ENCODE measurements at regions not wholly inside any gene's neighbourhood (a gene's known extent, or its start where the extent isn't known, plus 50 kb on each side); places are given as distances from the start of the nearest gene placed in this dataset.
"Not testable (repeated sequence)": the region's sequence is repeated elsewhere in the genome, so short reads cannot be mapped to it uniquely, and the experiment has no call there.

DNA sequence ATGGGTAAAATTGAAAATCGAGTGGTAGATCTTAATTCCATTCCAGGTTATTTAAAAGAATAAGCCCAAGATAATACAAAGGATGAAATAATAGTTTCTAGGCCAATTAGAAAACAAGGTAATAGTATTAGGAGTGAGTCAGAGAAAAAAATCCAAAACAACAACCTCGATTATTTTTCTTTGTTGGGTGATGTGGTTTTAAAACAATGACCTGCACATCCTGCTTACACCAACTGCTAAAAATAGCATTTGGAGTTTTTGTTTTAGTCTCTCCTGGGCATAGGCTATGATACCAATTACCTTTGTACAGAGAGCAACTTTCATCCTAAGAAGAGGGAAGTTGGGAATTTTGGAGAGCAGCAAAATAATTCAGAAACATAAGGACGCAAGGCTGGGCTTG lies 101.7 kb upstream of the MYO10 start:
- DNase-seq = no peak

DNA sequence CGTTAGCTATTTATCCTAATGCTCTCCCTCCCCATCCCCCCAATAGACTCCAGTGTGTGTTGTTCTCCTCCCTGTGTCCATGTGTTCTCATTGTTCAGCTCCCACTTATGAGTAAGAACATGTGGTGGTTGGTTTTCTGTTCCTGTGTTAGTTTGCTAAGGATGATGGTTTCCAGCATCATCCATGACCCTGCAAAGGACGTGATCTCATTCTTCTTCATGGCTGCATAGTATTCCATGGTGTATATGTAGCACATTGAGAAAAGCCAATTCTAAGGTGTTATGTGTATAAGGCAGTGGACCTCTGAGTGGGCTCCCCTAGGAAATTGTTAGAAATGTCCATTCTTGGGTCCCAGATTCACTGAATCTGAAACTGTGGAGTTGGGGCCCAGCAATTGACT lies 103.1 kb upstream of the MYO10 start:
- no peak for DNase-seq

DNA sequence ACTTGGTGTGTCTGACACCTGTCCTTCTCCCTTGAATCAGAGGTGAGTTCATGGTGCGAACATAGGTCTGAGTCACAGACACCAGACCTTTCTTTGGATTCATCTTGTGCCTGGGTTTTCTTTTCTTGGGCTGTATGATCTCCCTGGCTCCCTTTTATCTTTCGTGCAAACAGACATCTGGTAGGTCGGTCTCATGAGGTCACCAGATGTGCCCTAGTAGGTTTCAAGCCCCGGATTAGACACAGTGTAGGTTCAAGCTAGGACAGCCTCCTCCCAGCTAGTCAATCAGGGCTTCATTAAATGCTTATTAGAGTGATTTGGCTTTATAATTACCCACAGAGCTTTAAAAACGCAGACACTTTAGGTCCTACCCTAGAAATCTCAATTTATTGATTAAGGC lies 106.0 kb upstream of the MYO10 start:
- no peak for DNase-seq

DNA sequence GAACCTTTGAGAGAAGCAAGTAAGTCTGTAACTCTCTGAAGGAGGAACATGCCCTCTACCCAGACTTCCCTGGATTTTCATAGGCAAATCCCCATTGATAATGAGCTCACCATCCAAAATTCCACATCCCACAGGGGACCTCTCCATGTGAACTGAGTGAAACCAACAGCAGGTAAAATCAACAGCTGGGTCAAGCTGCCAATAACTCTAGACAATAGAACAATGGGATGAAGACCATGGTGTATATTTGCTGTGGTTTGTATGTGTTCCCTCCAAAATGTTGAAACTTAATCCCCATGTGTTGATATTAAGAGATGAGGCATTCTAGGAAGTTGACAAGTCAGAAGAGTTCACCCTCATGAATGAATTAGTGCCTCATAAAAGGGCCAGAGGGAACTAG lies 110.2 kb upstream of the MYO10 start:
- DNase-seq = no peak

DNA sequence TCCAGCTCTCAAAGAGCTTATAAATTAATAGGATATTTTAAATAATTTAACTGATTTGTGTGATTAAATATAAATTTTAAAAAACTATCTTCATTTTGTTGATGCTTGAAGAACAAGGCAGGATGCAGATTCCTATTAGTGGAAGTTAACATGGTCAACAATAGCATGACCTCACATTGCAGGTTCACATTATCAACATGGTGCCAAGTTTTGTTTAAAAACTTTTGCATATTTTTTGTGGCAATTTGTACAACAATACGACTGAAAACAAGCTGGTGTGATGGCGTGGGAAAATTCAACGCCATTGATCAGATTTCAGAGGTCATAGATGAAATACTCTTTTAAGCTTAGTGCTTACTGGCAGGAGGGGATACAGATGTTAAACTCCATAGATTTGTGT lies 114.1 kb upstream of the MYO10 start:
- DNase-seq = no peak

DNA sequence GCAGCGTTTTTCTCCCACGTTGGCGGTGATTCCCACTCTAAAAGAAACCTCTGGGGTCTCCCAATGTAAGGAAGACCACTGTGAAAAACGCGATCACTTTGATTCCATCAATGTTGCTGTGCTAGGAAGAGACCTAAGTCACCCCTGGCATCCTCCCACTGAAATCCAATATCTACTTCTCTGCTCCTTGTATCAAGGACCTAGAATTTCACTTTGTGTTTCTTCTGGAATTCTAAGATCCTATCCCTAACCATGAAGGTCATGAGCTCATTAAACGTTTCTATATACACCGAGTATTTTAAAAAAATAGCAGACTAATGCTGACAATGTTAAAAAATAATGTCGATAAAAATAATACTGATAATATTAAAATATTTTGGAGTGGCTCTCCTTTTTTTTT lies 118.8 kb upstream of the MYO10 start:
- DNase-seq = no peak

DNA sequence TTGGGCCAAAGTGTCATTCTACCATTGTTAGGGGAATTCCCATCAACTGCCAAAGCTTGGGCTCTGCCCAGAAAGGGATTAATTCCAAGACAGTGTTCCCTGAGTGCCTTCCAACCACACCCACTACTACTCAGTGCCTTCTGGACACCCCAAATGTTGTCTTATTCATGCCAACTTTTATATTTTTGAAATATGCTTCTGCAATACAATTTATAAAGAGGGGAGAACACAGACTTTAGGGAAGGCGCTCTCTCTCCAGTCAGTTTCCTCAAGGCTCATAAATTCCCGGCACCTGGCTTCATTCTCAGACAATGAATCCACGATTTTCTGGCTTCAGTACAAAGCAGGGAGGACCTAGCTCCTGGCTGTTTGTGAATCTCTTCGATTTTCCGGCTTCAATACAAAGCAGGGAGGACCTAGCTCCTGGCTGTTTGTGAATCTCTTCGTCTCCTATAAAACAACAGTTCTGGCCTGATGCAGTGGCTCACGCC lies 120.1 kb upstream of the MYO10 start:
- peak; percentile 44 for DNase-seq

DNA sequence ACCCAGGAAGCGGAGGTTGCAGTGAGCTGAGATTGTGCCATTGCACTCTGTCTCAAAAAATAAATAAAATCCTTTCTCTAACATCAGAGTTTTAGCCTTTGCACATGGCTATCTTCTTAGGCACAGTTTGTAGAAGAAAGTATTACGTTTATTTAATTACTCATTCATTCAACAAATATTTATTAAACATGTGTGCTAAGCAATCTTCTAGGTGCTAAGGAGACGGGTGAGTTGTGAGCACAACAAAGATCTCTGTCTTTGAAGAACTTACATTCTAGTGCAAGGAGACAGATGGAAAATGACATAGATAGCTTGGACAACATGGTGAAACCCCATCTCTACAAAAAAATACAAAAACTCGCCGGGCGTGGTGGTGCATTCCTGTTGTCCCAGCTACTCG lies 122.3 kb upstream of the MYO10 start:
- no peak for DNase-seq

DNA sequence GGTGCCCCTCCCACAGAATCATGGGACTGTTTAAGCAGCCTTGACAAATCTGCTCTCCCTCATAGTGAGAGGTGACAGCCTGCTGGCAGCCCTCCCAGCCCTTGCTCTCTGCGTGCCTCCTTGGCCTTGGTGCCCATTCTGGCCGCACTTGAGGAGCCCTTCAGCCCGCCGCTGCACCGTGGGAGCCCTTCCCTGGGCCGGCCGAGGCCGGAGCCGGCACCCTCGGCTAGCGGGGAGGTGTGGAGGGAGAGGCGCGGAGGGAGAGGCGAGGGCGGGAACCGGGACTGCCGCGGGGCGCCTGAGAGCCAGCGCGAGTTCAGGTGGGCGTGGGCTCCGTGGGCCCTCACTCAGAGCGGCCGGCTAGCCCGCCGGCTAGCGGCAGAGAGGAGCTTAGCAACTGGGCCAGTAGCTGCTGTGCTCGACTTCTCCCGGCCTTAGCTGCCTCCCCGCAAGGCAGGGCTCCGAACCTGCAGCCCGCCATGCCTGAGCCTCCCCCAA lies 125.9 kb upstream of the MYO10 start:
- DNase-seq = no peak

DNA sequence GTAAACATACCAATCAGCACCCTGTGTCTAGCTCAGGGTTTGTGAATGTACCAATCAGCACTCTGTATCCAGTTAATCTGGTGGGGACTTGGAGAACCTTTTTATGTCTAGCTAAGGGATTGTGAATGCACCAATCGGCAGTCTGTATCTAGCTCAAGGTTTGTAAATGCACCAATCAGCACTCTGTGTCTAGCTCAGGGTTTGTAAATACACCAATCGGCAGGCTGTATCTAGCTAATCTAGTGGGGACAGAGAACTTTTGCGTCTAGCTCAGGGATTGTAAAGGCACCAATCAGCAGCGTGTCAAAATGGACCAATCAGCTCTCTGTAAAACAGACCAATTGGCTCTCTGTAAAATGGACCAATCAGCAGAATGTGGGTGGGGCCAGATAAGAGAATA lies 126.7 kb upstream of the MYO10 start:
- not testable (repeated sequence) for DNase-seq

DNA sequence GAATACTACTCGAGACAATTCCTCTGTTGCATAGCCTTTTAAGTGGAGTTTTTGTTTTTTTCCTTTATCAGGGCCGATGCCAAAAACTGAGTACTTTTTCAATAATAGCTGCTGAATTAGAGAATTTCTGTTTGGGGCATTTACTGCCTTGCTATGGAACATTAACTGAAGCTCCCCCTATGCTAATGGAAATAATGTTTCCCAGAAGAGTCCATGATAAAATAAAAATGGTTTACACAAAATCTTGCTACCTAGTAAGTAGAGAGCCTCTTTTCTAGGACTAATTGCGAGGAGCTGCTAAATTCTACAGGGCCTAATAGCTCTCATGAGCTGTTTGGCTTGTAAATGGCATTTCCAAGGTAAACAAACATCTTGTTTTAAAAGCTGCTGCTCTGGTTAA lies 128.2 kb upstream of the MYO10 start:
- no peak for DNase-seq

DNA sequence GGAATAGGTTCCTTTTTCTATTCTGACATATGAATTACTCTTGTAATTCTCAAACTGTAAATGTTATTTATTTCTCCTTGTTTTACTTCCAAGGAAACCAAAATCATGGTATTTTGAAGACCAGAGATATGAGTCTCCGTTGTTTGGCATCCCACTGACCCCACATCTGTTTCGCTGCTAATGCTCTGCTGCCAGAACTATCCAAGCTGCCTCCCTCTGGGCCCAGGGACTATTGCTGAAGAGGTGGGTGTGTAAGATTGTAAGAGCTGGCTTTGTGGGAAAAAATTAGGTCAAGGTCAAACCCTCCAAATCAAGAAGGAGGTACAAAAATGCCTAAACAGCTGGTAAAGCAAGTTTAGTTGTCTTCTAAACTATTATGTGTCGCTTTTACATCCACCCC lies 129.4 kb upstream of the MYO10 start:
- peak; percentile 25 for DNase-seq

DNA sequence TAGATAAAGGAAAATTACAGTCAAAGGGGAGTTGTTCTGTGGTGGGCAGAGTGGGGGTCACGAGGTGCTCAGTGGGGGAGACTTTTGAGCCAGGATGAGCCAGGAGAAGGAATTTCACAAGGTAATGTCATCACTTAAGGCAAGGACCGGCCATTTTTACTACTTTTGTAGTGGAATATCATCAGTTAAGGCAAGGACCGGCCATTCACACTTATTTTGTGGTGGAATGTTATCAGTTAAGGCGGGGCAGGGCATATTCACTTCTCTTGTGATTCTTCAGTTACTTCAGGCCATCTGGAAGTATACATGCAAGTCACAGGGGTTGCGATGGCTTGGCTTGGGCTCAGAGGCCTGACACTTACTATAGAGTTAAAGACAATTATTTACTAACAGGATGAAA lies 129.9 kb upstream of the MYO10 start:
- not testable (repeated sequence) for DNase-seq

DNA sequence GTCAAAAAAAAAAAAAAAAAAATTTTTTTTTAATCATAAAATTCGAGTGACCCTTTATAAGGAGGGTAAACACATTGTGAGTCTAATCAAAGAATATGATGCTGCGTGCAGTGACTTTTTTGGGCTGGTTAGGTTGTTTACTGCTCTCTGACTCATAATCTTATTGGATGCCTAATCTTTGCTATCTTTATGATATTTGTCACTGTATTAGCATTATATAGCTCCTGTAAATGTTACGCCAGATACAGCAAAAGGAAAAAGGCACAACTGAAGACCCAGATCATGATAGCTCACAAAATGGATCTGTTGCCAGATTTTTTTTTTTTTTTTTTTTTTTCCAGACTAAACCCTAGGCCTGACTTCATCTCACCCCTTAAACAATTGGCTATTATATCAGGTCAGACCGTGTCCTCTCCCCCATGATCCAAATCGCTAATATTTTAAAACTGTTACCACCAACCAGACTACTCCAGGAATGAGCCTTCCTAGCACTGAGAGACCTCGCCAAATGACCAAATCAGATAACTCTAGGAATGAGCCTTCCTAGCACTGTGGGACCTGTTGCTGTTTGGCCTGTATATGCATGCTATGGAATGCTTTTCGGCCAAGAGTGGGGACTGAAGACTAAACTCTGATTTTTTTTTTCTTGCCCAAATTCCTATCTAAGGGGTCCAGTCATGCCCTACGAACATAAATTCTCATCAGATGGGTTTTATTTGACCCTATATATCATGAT lies 131.7 kb upstream of the MYO10 start:
- no peak for DNase-seq

DNA sequence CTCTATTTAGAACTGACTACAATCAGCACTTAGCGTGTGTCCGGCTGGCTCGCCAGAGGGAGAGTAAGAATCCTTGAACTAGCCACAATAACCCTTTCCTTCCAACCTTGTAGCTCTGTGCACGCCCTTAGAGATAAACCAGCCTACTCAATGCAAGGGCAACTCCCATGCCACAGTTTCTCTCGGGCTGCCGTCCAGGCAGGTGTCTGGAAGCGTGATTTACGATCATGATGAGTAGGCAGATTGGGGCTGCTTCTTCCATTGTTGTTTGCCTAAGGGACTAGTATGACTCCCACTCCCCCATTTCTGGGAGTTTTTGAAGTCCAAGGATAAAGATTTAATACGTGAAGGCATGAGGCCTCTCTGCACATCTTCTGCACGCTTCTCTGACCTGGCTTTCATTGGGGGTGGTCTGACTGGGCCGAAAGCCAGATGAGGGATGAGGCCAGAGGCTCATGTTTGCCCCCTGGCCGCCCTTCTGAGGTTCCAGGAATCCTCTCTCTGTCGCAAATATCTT lies 134.0 kb upstream of the MYO10 start:
- peak; percentile 72 for DNase-seq

DNA sequence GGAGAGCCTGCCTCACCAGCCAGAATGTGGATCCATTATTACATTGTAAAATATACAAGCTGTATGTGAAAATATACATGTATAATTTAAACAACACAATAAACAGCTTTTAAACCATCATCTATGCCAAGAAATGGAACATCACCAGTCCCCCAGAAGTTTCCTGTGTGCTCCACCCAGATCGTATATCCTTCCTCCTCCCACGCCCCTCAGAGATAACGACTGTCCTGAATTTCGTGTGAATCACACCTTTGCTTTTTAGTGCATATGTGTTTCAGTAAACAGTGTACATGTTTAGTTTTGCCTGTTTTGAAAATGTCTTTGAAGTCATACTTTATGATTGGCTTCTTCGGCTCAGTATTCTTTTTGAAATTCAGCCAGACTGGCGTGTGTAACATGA lies 134.6 kb upstream of the MYO10 start:
- no peak for DNase-seq

DNA sequence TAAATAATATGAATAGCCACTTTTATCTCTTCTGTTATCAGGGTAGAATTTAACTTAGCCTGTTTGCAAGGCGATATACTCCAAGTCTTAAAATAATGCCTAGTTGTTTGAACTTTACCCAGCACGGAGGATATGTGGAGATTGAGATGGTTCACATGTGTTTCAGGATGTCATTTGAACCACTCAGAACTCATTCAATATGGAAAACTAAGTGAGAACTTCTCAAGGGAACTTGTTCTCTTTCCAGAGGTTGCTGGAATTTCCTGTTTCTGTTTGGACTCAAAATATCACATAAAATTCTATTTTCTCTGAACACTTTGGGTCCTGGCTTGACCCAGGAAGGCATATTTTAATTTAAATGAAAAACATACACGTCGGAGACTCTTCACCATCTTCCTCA lies 139.1 kb upstream of the MYO10 start:
- DNase-seq = no peak

DNA sequence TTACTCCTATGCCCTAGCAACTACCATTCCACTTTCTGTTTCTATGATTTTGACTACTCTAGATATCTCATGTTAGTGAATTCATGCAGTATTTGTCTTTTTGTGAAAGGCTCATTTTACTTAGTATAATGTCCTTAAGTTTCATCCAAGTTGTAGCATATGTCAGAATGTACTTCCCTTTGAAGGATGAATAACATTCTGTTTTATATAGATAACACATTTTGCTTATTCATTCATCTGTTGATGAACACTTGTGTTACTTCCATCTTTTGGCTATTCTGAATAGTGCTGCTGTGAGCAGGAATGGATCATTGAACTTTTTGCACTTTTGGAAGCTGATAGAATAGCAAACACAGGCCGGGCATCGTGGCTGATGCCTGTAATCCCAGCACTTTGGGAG lies 140.2 kb upstream of the MYO10 start:
- no peak for DNase-seq

DNA sequence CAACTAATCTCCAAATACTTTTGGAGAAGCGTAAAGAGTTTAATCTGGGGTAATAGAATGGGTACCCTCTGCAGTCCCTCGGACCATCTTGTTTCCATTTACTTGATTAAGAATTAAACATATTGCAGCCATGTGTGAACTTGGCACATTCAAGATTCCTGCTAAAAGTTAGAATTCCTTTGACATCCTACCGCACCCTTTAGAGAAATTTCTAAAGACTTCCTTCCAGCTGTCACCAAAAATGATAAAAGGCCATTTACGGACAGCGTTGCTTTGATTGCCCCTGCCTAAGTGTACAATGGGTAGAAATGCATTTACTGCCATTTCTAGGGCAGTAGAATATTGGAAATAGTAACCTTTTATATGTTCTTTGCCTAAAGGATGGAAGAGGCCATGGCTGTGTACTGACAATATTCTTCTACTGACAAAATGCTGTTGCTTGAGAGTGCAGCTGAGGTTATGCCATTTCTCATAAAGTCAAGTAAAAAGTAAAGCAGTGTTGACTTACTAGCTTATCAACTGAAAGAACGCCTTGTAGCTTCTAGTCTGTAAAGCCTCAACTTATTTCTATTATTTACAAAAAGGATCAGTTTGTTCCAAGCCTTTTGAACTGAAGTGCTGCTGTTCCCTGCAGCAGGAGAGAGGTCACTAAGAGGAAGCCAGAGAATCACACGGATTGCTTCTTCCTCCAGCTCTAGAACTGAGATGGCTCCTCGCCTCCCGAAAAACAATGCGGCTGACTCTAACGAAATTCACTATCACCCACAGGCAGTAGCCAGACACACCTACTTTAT lies 139.8 kb upstream of the BASP1 start:
- DNase-seq = no peak

DNA sequence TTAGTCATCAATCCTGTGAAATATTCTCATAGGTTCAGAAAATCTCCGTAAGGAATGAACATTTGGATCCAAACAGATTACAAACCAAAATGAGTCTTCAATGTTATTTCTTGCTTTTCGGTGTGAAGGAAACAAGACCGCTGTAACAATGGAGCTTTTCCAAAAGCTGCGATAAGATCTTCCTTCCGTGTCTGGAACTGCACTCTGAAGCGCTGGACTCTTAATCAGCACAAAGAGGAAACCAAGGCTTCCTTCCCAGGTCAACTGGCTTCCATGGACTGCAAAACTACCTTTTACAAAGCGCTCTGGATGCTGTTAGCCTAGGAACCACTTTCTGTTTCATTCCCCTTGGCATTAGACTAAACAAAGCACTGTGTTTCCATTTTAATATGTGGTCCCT lies 137.9 kb upstream of the BASP1 start:
- DNase-seq = no peak

DNA sequence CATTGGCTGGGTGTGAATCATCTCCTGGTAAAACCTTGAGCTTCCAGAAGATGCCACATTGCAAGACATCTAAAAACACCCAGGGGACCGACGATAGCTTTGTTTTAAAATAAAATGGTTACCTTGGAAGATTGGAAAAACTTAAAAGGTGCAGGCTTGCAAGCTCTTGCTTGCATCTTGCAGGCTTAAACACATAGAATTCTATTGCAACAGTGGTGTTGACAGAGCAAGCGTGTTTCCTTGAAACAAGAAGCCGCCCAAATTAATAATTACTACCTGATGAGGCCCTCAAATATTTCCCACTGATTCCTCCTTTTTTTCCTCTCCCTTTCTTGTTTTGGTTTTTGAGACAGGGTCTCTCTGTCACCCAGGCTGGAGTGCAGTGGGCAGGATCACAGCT lies 137.1 kb upstream of the BASP1 start:
- no peak for DNase-seq

DNA sequence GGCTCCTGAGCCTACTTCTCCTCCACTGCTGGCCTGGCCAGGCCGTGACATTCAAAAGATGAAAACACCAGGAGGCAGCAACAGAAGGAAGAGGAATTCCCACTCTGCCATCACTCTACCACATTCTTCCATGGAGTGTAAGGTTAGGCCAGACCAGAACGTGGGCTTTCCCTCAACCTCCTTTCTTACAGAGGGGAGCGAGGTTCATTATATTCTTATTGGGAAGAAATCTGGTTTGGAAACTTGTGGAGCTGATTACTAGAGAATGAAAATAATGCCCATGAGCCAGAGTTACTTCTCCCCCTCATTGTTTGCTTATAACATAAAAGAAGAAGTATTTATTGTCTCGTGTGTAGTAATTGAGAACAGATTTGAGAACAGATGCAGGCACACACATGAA lies 136.3 kb upstream of the BASP1 start:
- no peak for DNase-seq

DNA sequence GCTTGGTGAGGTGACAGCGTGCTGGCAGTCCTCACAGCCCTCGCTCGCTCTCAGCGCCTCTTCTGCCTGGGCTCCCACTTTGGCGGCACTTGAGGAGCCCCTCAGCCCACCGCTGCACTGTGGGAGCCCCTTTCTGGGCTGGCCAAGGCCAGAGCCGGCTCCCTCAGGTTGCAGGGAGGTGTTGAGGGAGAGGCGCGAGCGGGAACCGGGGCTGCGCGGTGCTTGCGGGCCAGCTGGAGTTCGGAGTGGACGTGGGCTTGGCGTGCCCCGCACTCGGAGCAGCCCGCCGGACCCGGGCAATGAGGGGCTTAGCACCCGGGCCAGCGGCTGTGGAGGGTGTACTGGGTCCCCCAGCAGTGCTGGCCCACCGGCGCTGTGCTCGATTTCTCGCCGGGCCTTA lies 134.2 kb upstream of the BASP1 start:
- DNase-seq = not testable (repeated sequence)

DNA sequence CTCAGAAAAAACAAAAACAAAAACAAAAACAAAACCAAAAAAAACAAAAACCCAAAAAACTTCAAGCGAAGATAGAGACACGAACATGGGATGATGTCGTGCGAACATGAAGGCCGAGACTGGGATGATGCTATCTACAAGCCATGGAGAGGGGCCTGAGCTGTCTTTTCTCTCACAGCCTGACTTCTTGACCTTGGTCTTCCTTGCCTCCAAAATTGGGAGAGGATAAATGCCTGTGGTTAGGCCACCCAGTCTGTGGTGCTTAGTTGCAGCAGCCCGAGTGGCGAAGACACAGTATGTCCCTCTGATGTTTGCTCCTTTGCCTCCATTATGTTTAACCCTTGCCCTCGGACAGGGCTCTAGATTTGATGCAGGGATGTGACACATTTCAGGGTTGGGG lies 130.4 kb upstream of the BASP1 start:
- no peak for DNase-seq
